ENCODE measurements at regions not wholly inside any gene's neighbourhood (a gene's known extent, or its start where the extent isn't known, plus 50 kb on each side); places are given as distances from the start of the nearest gene placed in this dataset.

GRCh38 chr4:24063731-24064130 lies 173.9 kb upstream of the PPARGC1A start:
- no peaks in the 10 kb centered on the region for H3K4me1 ChIP-seq (ENCODE audit: insufficient read depth, low read length, severe bottlenecking)
- H3F3A ChIP-seq (ENCODE audit: insufficient read depth, low read length) = no peaks in the 10 kb centered on the region
- H2AFZ ChIP-seq (ENCODE audit: low read length) = no peak overlapping the region
- H3K9me3 ChIP-seq (ENCODE audit: low read length) = no peaks in the 10 kb centered on the region
- H3K9ac ChIP-seq (ENCODE audit: low read length) = no peak overlapping the region
- H3K4me2 ChIP-seq (ENCODE audit: low read length) = no peak overlapping the region
- H3K79me2 ChIP-seq (ENCODE audit: insufficient read depth, low read length) = no peaks in the 10 kb centered on the region
- H3K27me3 ChIP-seq (ENCODE audit: insufficient read depth, low read length) = no peaks in the 10 kb centered on the region
- no peaks in the 10 kb centered on the region for H3K36me3 ChIP-seq (ENCODE audit: insufficient read depth, low read length)
- no peaks in the 10 kb centered on the region for H4K20me1 ChIP-seq (ENCODE audit: insufficient read depth, low read length)
- H3K4me3 ChIP-seq (ENCODE audit: low read depth, low read length, poor library complexity, severe bottlenecking) = no peak overlapping the region
- TF ChIP-seq EZH2 (IDR thresholded peaks at IDR 0.05; ENCODE audit: borderline replicate concordance, low read length) = no peak
- TF ChIP-seq CTCF (IDR thresholded peaks at IDR 0.05; ENCODE audit: low read length) = no peak
- H3K9me2 ChIP-seq (ENCODE audit: low read depth, low read length) = no peaks in the 10 kb centered on the region
- H3K27ac ChIP-seq (ENCODE audit: low read depth, low read length, poor library complexity, severe bottlenecking) = no peak overlapping the region

GRCh38 chr4:24060932-24061331 lies 171.1 kb upstream of the PPARGC1A start:
- H3K79me2 ChIP-seq (ENCODE audit: insufficient read depth, low read length) = no peaks in the 10 kb centered on the region
- no peak overlapping the region for H3K4me2 ChIP-seq (ENCODE audit: low read length)
- H3K36me3 ChIP-seq (ENCODE audit: insufficient read depth, low read length) = no peaks in the 10 kb centered on the region
- no peaks in the 10 kb centered on the region for H3K27me3 ChIP-seq (ENCODE audit: insufficient read depth, low read length)
- H3K4me1 ChIP-seq (ENCODE audit: insufficient read depth, low read length, severe bottlenecking) = no peaks in the 10 kb centered on the region
- TF ChIP-seq CTCF (IDR thresholded peaks at IDR 0.05; ENCODE audit: low read length) = no peak
- no peak for TF ChIP-seq EZH2 (IDR thresholded peaks at IDR 0.05; ENCODE audit: borderline replicate concordance, low read length)
- no peak overlapping the region for H3K9ac ChIP-seq (ENCODE audit: low read length)
- no peak overlapping the region for H2AFZ ChIP-seq (ENCODE audit: low read length)
- no peaks in the 10 kb centered on the region for H4K20me1 ChIP-seq (ENCODE audit: insufficient read depth, low read length)
- H3K27ac ChIP-seq (ENCODE audit: low read depth, low read length, poor library complexity, severe bottlenecking) = no peak overlapping the region
- no peaks in the 10 kb centered on the region for H3F3A ChIP-seq (ENCODE audit: insufficient read depth, low read length)
- H3K9me2 ChIP-seq (ENCODE audit: low read depth, low read length) = no peaks in the 10 kb centered on the region
- no peak overlapping the region for H3K4me3 ChIP-seq (ENCODE audit: low read depth, low read length, poor library complexity, severe bottlenecking)
- no peaks in the 10 kb centered on the region for H3K9me3 ChIP-seq (ENCODE audit: low read length)

- Histone ChIP-seq H3F3A (ENCODE audit: insufficient read depth, low read length) (no peaks in the 10 kb centered on the region), H3K9me3 (ENCODE audit: low read length) (no peaks in the 10 kb centered on the region), H3K27me3 (ENCODE audit: insufficient read depth, low read length) (no peaks in the 10 kb centered on the region), H3K79me2 (ENCODE audit: insufficient read depth, low read length) (no peaks in the 10 kb centered on the region), H3K36me3 (ENCODE audit: insufficient read depth, low read length) (no peaks in the 10 kb centered on the region), H4K20me1 (ENCODE audit: insufficient read depth, low read length) (no peaks in the 10 kb centered on the region), H3K9ac (ENCODE audit: low read length) (no peak overlapping the region), H3K27ac (ENCODE audit: low read depth, low read length, poor library complexity, severe bottlenecking) (no peak overlapping the region), H3K4me3 (ENCODE audit: low read depth, low read length, poor library complexity, severe bottlenecking) (no peak overlapping the region), H3K4me1 (ENCODE audit: insufficient read depth, low read length, severe bottlenecking) (no peaks in the 10 kb centered on the region), H3K9me2 (ENCODE audit: low read depth, low read length) (no peaks in the 10 kb centered on the region), H3K4me2 (ENCODE audit: low read length) (no peak overlapping the region), H2AFZ (ENCODE audit: low read length) (no peak overlapping the region)
- TF ChIP-seq EZH2 (IDR thresholded peaks at IDR 0.05; ENCODE audit: borderline replicate concordance, low read length) = no peak
- TF ChIP-seq CTCF (IDR thresholded peaks at IDR 0.05; ENCODE audit: low read length) = no peak
These were observed 170.0 kb upstream of the PPARGC1A start for GRCh38 chr4:24059839-24060238.

Measured in OCI-LY1 (cell line).